Esophagus (tissue), 2 donors: ENCODE measurements at regions not wholly inside any gene's neighbourhood (a gene's known extent, or its start where the extent isn't known, plus 50 kb on each side); places are given as distances from the start of the nearest gene placed in this dataset.

Experiments used
- H3K27ac ChIP-seq, 2 donors: one replicate each; pipeline ENCODE4 v1.5.1; 2013; ENCODE audit warnings: low read depth in 2 of 2, mild to moderate bottlenecking in 2 of 2, inconsistent platforms in 1 of 2, low read length in 1 of 2, moderate library complexity in 1 of 2
- H3K27me3 ChIP-seq, 2 donors: one replicate each; pipeline ENCODE4 v1.6.1; 2013; ENCODE audit warnings: low read length in 2 of 2, control low read depth in 1 of 2, mild to moderate bottlenecking in 1 of 2; ENCODE audit not compliant: insufficient read depth in 2 of 2, control insufficient read depth in 1 of 2
- H3K36me3 ChIP-seq, 2 donors: one replicate each; pipeline ENCODE4 v1.6.1; 2013; ENCODE audit warnings: low read length in 1 of 2; ENCODE audit not compliant: control insufficient read depth in 2 of 2, insufficient read depth in 2 of 2
- H3K4me1 ChIP-seq, 2 donors: one replicate each; pipeline ENCODE4 v1.6.1; 2013; ENCODE audit warnings: low read length in 1 of 2; ENCODE audit not compliant: control insufficient read depth in 2 of 2, insufficient read depth in 2 of 2
- H3K4me3 ChIP-seq, 2 donors: one replicate each; pipeline ENCODE4 v1.5.1; 2013; ENCODE audit warnings: low read length in 2 of 2, mild to moderate bottlenecking in 2 of 2, low read depth in 1 of 2, moderate library complexity in 1 of 2
- H3K9me3 ChIP-seq, 2 donors: one replicate each; pipeline ENCODE4 v1.6.1; 2013; ENCODE audit warnings: mild to moderate bottlenecking in 2 of 2, low read depth in 1 of 2, low read length in 1 of 2, moderate library complexity in 1 of 2; ENCODE audit not compliant: control insufficient read depth in 2 of 2, insufficient read depth in 1 of 2
- WGBS, 2 donors: extraction: QIAGEN DNeasy Blood & Tissue Kit; methylation state at CpG; one replicate each; pipeline ENCODE4 v1.1.7; 2013; 5-methylcytosine and 5-hydroxymethylcytosine counted together
- donor health status: healthy with polysubstance abuse.
- donor health status: Bipolar disorder and iron deficiency.

- 56 to 57% methylated on average over 1 of the region's 1 CpG for WGBS, 2 donors
- Histone ChIP-seq H3K36me3 (no peaks in the 10 kb centered on the region), H3K4me1 (no peaks in the 10 kb centered on the region), H3K27ac (no peak overlapping the region), H3K4me3 (no peak overlapping the region), H3K27me3 (no peaks in the 10 kb centered on the region), H3K9me3 (no peaks in the 10 kb centered on the region)
Observed at GRCh38 chr2:57437077-57437476, 609.5 kb upstream of the VRK2 start.

- H3K4me1 ChIP-seq = no peaks in the 10 kb centered on the region
Observed at GRCh38 chr2:57440437-57440836, 606.2 kb upstream of the VRK2 start.

GRCh38 chr2:57443086-57443485, 603.5 kb upstream of the VRK2 start:
- H3K4me3 ChIP-seq = no peak overlapping the region
- no peak overlapping the region for H3K27ac ChIP-seq
- no peaks in the 10 kb centered on the region for H3K36me3 ChIP-seq
- no peaks in the 10 kb centered on the region for H3K4me1 ChIP-seq
- 61 to 83% methylated on average over 2 of the region's 2 CpGs for WGBS, 2 donors
- H3K27me3 ChIP-seq = no peaks in the 10 kb centered on the region
- peaks cover 0 to 2% of the 10 kb centered on the region in 2 donors for H3K9me3 ChIP-seq

More at GRCh38 chr2:57440437-57440836, 606.2 kb upstream of the VRK2 start:
- Histone ChIP-seq H3K36me3 (no peaks in the 10 kb centered on the region), H3K4me3 (no peak overlapping the region), H3K27ac (no peak overlapping the region), H3K27me3 (no peaks in the 10 kb centered on the region), H3K9me3 (peaks cover 0 to 2% of the 10 kb centered on the region in 2 donors)
- WGBS, 2 donors = 92 to 96% methylated on average over 1 of the region's 1 CpG

GRCh38 chr2:57443973-57444521, 602.6 kb upstream of the VRK2 start:
- Histone ChIP-seq H3K4me3 (no peak overlapping the region), H3K36me3 (no peaks in the 10 kb centered on the region), H3K27me3 (no peaks in the 10 kb centered on the region), H3K4me1 (no peaks in the 10 kb centered on the region), H3K27ac (no peak overlapping the region), H3K9me3 (peaks cover 0 to 2% of the 10 kb centered on the region in 2 donors)
- WGBS, 2 donors = 77 to 80% methylated on average over 5 of the region's 5 CpGs

GRCh38 chr2:57444752-57445430, 601.7 kb upstream of the VRK2 start:
- peaks cover 0 to 2% of the 10 kb centered on the region in 2 donors for H3K9me3 ChIP-seq
- no peaks in the 10 kb centered on the region for H3K36me3 ChIP-seq
- no peak overlapping the region for H3K4me3 ChIP-seq
- no peaks in the 10 kb centered on the region for H3K4me1 ChIP-seq
- 83 to 84% methylated on average over 5 of the region's 5 CpGs for WGBS, 2 donors
- H3K27me3 ChIP-seq = no peaks in the 10 kb centered on the region
- no peak overlapping the region for H3K27ac ChIP-seq

GRCh38 chr2:57448816-57449215, 597.8 kb upstream of the VRK2 start:
- Histone ChIP-seq H3K36me3 (no peaks in the 10 kb centered on the region), H3K4me1 (no peaks in the 10 kb centered on the region), H3K27me3 (no peaks in the 10 kb centered on the region), H3K9me3 (no peaks in the 10 kb centered on the region), H3K4me3 (no peak overlapping the region), H3K27ac (no peak overlapping the region)
- 43 to 52% methylated on average over 3 of the region's 3 CpGs for WGBS, 2 donors

GRCh38 chr2:57450170-57450569, 596.4 kb upstream of the VRK2 start:
- no peak overlapping the region for H3K4me3 ChIP-seq
- H3K27me3 ChIP-seq = no peaks in the 10 kb centered on the region
- H3K36me3 ChIP-seq = no peaks in the 10 kb centered on the region
- no peaks in the 10 kb centered on the region for H3K4me1 ChIP-seq
- no peaks in the 10 kb centered on the region for H3K9me3 ChIP-seq
- H3K27ac ChIP-seq = no peak overlapping the region

- Histone ChIP-seq H3K27me3 (no peaks in the 10 kb centered on the region), H3K9me3 (no peaks in the 10 kb centered on the region), H3K27ac (no peak overlapping the region), H3K4me1 (no peaks in the 10 kb centered on the region), H3K4me3 (no peak overlapping the region), H3K36me3 (no peaks in the 10 kb centered on the region)
- WGBS, 2 donors = 69% methylated on average over 4 of the region's 4 CpGs
Observed at GRCh38 chr2:57452634-57453033, 594.0 kb upstream of the VRK2 start.

GRCh38 chr2:57453945-57454344, 592.7 kb upstream of the VRK2 start:
- H3K4me1 ChIP-seq = no peaks in the 10 kb centered on the region
- H3K36me3 ChIP-seq = no peaks in the 10 kb centered on the region
- 68 to 74% methylated on average over 1 of the region's 1 CpG for WGBS, 2 donors
- H3K27ac ChIP-seq = no peak overlapping the region
- no peak overlapping the region for H3K4me3 ChIP-seq
- no peaks in the 10 kb centered on the region for H3K27me3 ChIP-seq
- no peaks in the 10 kb centered on the region for H3K9me3 ChIP-seq
